Gastrocnemius medialis (tissue), 4 donors: ENCODE measurements at regions not wholly inside any gene's neighbourhood (a gene's known extent, or its start where the extent isn't known, plus 50 kb on each side); places are given as distances from the start of the nearest gene placed in this dataset.

Experiments
- ATAC-seq, 2 donors: fragments of 150-250 bp; one replicate each; pipeline ENCODE4 v1.9.1; 2016
- DNase-seq, 2 donors: peaks; one replicate each; pipeline ENCODE4 v3.0.0-alpha.2; 2019
- H3K27ac ChIP-seq, 4 donors: fragments of 200-600 bp; sonication (generic); 1 replicate in 1 of 4; 2 replicates in 3 of 4; pipeline ENCODE4 v1.5.1; 2016 to 2018; ENCODE audit warnings: mild to moderate bottlenecking in 2 of 4, moderate library complexity in 1 of 4
- H3K27me3 ChIP-seq, 3 donors: fragments of 200-600 bp; sonication (generic) in 2 of 3; 1 replicate in 1 of 3; 2 replicates in 2 of 3; pipeline versions ENCODE4 v1.5.1 to v1.6.0; 2016 to 2019; ENCODE audit warnings: mild to moderate bottlenecking in 1 of 3, moderate library complexity in 1 of 3
- H3K36me3 ChIP-seq, 2 donors: fragments of 200-600 bp; sonication (generic) in 1 of 2; one replicate each; pipeline ENCODE4 v1.5.1; 2017 to 2018
- H3K4me1 ChIP-seq, 2 donors: fragments of 200-600 bp; sonication (generic) in 1 of 2; one replicate each; pipeline ENCODE4 v1.5.1; 2016 to 2017; ENCODE audit warnings: mild to moderate bottlenecking in 2 of 2
- H3K4me3 ChIP-seq, 4 donors: fragments of 200-600 bp; sonication (generic) in 3 of 4; 1 replicate in 1 of 4; 2 replicates in 3 of 4; pipeline ENCODE4 v1.5.1; 2016 to 2019; ENCODE audit warnings: mild to moderate bottlenecking in 2 of 4
- H3K9me3 ChIP-seq, 3 donors: fragments of 200-600 bp; sonication (generic) in 2 of 3; 1 replicate in 1 of 3; 2 replicates in 2 of 3; pipeline ENCODE4 v1.5.1; 2016 to 2019
- CTCF ChIP-seq, 5 experiments: fragments of 450-650 bp in 3 of 5; fragments of 200-600 bp in 2 of 5; sonication (generic) in 2 of 5; IDR thresholded peaks in 4 of 5; conservative IDR thresholded peaks in 1 of 5; 1 replicate in 4 of 5; 2 replicates in 1 of 5; pipeline ENCODE4 v1.5.1; 2016 to 2019; ENCODE audit warnings: antibody characterized with exemption in 5 of 5, mild to moderate bottlenecking in 3 of 5, moderate library complexity in 3 of 5
- POLR2A ChIP-seq, 2 donors: fragments of 450-650 bp; IDR thresholded peaks; one replicate each; pipeline ENCODE4 v1.6.1; 2017; ENCODE audit warnings: antibody characterized with exemption in 2 of 2, mild to moderate bottlenecking in 2 of 2, moderate library complexity in 2 of 2
- in situ Hi-C, 4 donors: fragments of 200-750 bp; cut with MboI; loops; one replicate each; pipeline versions ENCODE4 v1.15.0 to v1.8.0; 2017; ENCODE audit warnings: low sequenced_read_pairs in 4 of 4
- intact Hi-C: fragments of 100-400 bp; cut with DNase I; formaldehyde crosslinking; loops from one replicate; pipeline ENCODE4 v1.15.1; 2023; ENCODE audit warnings: low total_unique reads

GRCh38 chr15:24617646-24618045, 57.9 kb upstream of the NPAP1 start:
- ATAC-seq (no peak), DNase-seq (no peak)
- intact Hi-C loops (no loop called here), in situ Hi-C loops (no loop called here)
- Histone ChIP-seq H3K9me3 (no peaks in the 10 kb centered on the region), H3K4me1 (no peaks in the 10 kb centered on the region), H3K36me3 (no peaks in the 10 kb centered on the region), H3K4me3 (no peak overlapping the region), H3K27me3 (no peaks in the 10 kb centered on the region), H3K27ac (no peak overlapping the region)
- TF ChIP-seq CTCF (IDR thresholded peaks at IDR 0.05 in 4 of 5, conservative IDR thresholded peaks at IDR 0.05 in 1 of 5) (no peak), POLR2A (IDR thresholded peaks at IDR 0.05) (no peak)

- Histone ChIP-seq H3K9me3 (no peaks in the 10 kb centered on the region), H3K27ac (no peak overlapping the region), H3K4me1 (no peaks in the 10 kb centered on the region), H3K36me3 (no peaks in the 10 kb centered on the region), H3K4me3 (no peak overlapping the region), H3K27me3 (no peaks in the 10 kb centered on the region)
- in situ Hi-C loops (no loop called here), intact Hi-C loops (no loop called here)
- TF ChIP-seq POLR2A (IDR thresholded peaks at IDR 0.05) (no peak), CTCF (IDR thresholded peaks at IDR 0.05 in 4 of 5, conservative IDR thresholded peaks at IDR 0.05 in 1 of 5) (no peak)
- no peak for ATAC-seq
- no peak for DNase-seq
Measured at GRCh38 chr15:24621630-24622215, 53.9 kb upstream of the NPAP1 start.
